NB4 (cell line): ENCODE measurements at regions not wholly inside any gene's neighbourhood (a gene's known extent, or its start where the extent isn't known, plus 50 kb on each side); places are given as distances from the start of the nearest gene placed in this dataset.
"Not testable (repeated sequence)": the region's sequence is repeated elsewhere in the genome, so short reads cannot be mapped to it uniquely, and the experiment has no call there.

Experiments used
- POLR2A ChIP-seq: IDR thresholded peaks from 2 replicates; pipeline ENCODE4 v1.6.1; 2011; ENCODE audit warnings: mild to moderate bottlenecking; ENCODE audit not compliant: insufficient read length; ENCODE audit errors: extremely low read depth
- TF ChIP-seq, protein P1 (sequence below): IDR thresholded peaks from one replicate; pipeline ENCODE4 v1.5.1; 2012; ENCODE audit warnings: low read depth, low read length
- TF ChIP-seq, protein P2 (sequence below): IDR thresholded peaks from 2 replicates; pipeline ENCODE4 v1.6.1; 2011; ENCODE audit warnings: low read depth, low read length

DNA sequence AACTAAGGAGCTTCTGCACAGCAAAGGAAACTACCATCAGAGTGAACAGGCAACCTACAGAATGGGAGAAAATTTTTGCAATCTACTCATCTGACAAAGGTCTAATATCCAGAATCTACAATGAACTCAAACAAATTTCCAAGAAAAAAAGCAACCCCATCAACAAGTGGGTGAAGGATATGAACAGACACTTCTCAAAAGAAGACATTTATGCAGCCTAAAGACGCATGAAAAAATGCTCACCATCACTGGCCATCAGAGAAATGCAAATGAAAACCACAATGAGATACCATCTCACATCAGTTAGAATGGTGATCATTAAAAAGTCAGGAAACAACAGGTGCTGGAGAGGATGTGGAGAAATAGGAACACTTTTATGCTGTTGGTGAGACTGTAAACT lies 170.1 kb upstream of the MTMR8 start:
- TF ChIP-seq, protein P1, sequence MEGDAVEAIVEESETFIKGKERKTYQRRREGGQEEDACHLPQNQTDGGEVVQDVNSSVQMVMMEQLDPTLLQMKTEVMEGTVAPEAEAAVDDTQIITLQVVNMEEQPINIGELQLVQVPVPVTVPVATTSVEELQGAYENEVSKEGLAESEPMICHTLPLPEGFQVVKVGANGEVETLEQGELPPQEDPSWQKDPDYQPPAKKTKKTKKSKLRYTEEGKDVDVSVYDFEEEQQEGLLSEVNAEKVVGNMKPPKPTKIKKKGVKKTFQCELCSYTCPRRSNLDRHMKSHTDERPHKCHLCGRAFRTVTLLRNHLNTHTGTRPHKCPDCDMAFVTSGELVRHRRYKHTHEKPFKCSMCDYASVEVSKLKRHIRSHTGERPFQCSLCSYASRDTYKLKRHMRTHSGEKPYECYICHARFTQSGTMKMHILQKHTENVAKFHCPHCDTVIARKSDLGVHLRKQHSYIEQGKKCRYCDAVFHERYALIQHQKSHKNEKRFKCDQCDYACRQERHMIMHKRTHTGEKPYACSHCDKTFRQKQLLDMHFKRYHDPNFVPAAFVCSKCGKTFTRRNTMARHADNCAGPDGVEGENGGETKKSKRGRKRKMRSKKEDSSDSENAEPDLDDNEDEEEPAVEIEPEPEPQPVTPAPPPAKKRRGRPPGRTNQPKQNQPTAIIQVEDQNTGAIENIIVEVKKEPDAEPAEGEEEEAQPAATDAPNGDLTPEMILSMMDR, result not testable (repeated sequence)
- TF ChIP-seq POLR2A, result not testable (repeated sequence)
- TF ChIP-seq, protein P2, sequence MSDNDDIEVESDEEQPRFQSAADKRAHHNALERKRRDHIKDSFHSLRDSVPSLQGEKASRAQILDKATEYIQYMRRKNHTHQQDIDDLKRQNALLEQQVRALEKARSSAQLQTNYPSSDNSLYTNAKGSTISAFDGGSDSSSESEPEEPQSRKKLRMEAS, result not testable (repeated sequence)
